Uterus (tissue), 3 donors: ENCODE measurements at regions not wholly inside any gene's neighbourhood (a gene's known extent, or its start where the extent isn't known, plus 50 kb on each side); places are given as distances from the start of the nearest gene placed in this dataset.

Experiments used
- DNase-seq, 2 donors: peaks; one replicate each; pipeline ENCODE4 v3.0.0-alpha.2; 2019 to 2020
- H3K27ac ChIP-seq, 2 donors: fragments of 200-600 bp; sonication (generic); 1 replicate in 1 of 2; 2 replicates in 1 of 2; pipeline ENCODE4 v1.5.1; 2016 to 2018
- H3K27me3 ChIP-seq, 2 donors: fragments of 200-600 bp; sonication (generic); one replicate each; pipeline ENCODE4 v1.5.1; 2018 to 2019; ENCODE audit warnings: control low read depth in 1 of 2
- H3K36me3 ChIP-seq, 2 donors: fragments of 200-600 bp; sonication (generic); one replicate each; pipeline ENCODE4 v1.5.1; 2019; ENCODE audit warnings: control low read depth in 1 of 2
- H3K4me1 ChIP-seq, 2 donors: fragments of 200-600 bp; sonication (generic); one replicate each; pipeline ENCODE4 v1.5.1; 2018 to 2019; ENCODE audit warnings: control low read depth in 1 of 2
- H3K4me3 ChIP-seq, 2 donors: fragments of 200-600 bp; sonication (generic); 1 replicate in 1 of 2; 2 replicates in 1 of 2; pipeline ENCODE4 v1.5.1; 2018 to 2019; ENCODE audit warnings: mild to moderate bottlenecking in 1 of 2
- H3K9me3 ChIP-seq, 2 donors: fragments of 200-600 bp; sonication (generic); one replicate each; pipeline ENCODE4 v1.5.1; 2019; ENCODE audit warnings: control low read depth in 1 of 2
- CTCF ChIP-seq, 4 experiments: fragments of 200-600 bp in 2 of 4; fragments of 450-650 bp in 2 of 4; sonication (generic) in 2 of 4; IDR thresholded peaks; one replicate each; pipeline ENCODE4 v1.5.1; 2016 to 2019; ENCODE audit warnings: antibody characterized with exemption in 4 of 4, mild to moderate bottlenecking in 2 of 4, moderate library complexity in 1 of 4
- POLR2A ChIP-seq, 2 donors: fragments of 450-650 bp; IDR thresholded peaks; one replicate each; pipeline ENCODE4 v1.6.1; 2016; ENCODE audit warnings: antibody characterized with exemption in 2 of 2, mild to moderate bottlenecking in 1 of 2, moderate library complexity in 1 of 2
- intact Hi-C: fragments of 100-400 bp; cut with DNase I; formaldehyde crosslinking; loops from one replicate; pipeline ENCODE4 v1.15.1; 2023; ENCODE audit warnings: low total_unique reads
- donor health status: DM: yes; HTN: yes; CAD: no.

DNA sequence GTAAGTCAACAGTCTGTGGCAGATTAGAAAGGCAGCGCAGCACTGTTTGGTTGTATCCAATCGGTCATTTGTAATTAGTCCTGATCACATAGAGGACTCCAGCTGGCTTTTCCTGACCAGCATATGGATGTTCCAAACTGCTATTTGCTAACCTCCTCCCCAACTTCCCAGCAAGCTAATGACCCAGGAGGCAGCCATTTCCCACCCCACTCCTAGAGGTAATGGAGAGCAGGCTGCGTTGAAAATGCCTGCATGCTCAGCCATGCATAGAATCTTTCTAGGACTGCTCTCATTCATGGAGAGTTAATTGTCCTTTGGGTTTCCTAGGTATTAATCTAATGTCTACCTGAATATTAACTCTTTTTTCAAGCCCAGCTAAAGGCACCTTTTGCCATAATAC is 850.6 kb upstream of the WWC1 start:
- Histone ChIP-seq H3K27ac (no peak overlapping the region), H3K4me1 (no peaks in the 10 kb centered on the region), H3K36me3 (no peaks in the 10 kb centered on the region), H3K27me3 (no peaks in the 10 kb centered on the region), H3K9me3 (no peaks in the 10 kb centered on the region), H3K4me3 (no peak overlapping the region)
- no peak for DNase-seq
- intact Hi-C loops, result no loop called here
- TF ChIP-seq CTCF (IDR thresholded peaks at IDR 0.05), result no peak
- no peak for TF ChIP-seq POLR2A (IDR thresholded peaks at IDR 0.05)

DNA sequence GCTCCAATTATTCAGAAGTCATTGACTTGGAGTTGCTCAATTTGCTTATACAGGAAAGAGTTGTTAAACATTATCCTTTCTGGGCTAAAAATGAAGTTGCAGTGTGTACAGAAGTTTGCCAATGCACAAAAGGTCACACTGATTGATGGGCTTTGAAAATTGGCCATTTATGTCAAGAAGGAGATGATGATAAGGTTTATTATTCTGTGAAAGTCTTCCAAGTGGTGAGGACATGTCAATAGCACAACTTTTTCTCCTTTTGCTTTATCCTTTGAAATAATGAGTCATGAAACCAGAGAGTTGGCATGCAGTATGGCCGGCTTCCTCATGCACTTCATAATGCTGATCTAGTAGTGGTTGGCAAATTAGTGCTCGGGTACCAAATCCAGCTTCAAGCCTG is 848.5 kb upstream of the WWC1 start:
- no peak overlapping the region for H3K27ac ChIP-seq
- H3K9me3 ChIP-seq, result no peaks in the 10 kb centered on the region
- TF ChIP-seq POLR2A (IDR thresholded peaks at IDR 0.05), result no peak
- TF ChIP-seq CTCF (IDR thresholded peaks at IDR 0.05), result no peak
- DNase-seq, result no peak
- H3K36me3 ChIP-seq, result no peaks in the 10 kb centered on the region
- no peak overlapping the region for H3K4me3 ChIP-seq
- H3K27me3 ChIP-seq, result no peaks in the 10 kb centered on the region
- intact Hi-C loops, result no loop called here
- no peaks in the 10 kb centered on the region for H3K4me1 ChIP-seq

DNA sequence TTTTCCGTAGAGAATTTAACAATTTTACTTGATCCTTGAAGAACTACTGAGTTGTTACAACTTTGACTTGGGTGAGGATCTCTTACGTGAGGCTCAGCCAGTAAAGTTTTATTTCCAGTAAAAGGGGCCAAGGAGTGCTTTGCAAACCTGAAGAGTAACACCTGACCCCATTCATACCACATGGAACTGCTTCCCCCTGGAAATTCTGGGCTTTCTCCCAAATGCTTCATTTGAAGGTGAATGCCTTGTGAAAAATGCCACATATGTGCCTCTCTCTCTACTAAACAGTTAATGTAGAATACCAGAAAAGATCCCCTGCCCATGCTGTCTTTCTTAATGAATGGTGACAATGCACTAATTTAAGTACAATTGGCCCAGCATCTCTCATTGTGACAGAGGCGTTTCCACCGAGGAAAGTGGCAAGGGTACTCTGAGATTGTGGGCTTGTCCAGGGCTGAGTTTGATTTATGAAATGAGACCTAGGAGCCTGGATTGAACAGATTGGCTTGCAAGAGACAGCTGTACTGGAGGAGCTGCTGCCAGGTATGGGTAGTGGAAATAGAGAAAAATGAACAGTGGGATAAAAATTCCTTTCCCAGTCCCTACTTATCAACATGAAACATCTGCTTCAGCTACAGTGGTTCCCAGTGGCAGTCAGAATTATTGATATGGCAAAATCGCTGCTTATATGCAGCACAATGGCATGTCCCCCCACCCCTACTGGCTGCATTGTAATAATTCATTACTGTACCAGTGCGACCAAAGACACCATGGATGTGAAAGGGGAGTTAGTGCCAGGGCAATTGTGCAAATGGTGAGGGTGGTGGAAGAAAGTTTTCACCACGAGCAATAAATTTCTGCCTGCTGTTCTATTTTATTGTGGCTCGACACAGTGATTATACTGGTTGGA is 843.7 kb upstream of the WWC1 start:
- Histone ChIP-seq H3K36me3 (no peaks in the 10 kb centered on the region), H3K27ac (no peak overlapping the region), H3K4me1 (no peaks in the 10 kb centered on the region), H3K27me3 (no peaks in the 10 kb centered on the region), H3K4me3 (no peak overlapping the region), H3K9me3 (no peaks in the 10 kb centered on the region)
- DNase-seq, result no peak
- intact Hi-C loops, result no loop called here
- TF ChIP-seq CTCF (IDR thresholded peaks at IDR 0.05), result no peak
- no peak for TF ChIP-seq POLR2A (IDR thresholded peaks at IDR 0.05)

GRCh38 chr5:167448376-167448775 is 843.1 kb upstream of the WWC1 start:
- Histone ChIP-seq H3K27ac (no peak overlapping the region), H3K4me1 (no peaks in the 10 kb centered on the region), H3K27me3 (no peaks in the 10 kb centered on the region), H3K36me3 (no peaks in the 10 kb centered on the region), H3K9me3 (no peaks in the 10 kb centered on the region), H3K4me3 (no peak overlapping the region)
- intact Hi-C loops, result no loop called here
- DNase-seq, result no peak
- TF ChIP-seq CTCF (IDR thresholded peaks at IDR 0.05) (no peak), POLR2A (IDR thresholded peaks at IDR 0.05) (no peak)

GRCh38 chr5:167451076-167451475 is 840.4 kb upstream of the WWC1 start:
- no peaks in the 10 kb centered on the region for H3K36me3 ChIP-seq
- no peaks in the 10 kb centered on the region for H3K4me1 ChIP-seq
- TF ChIP-seq POLR2A (IDR thresholded peaks at IDR 0.05) (no peak), CTCF (IDR thresholded peaks at IDR 0.05) (no peak)
- H3K9me3 ChIP-seq, result no peaks in the 10 kb centered on the region
- DNase-seq, result no peak
- no peaks in the 10 kb centered on the region for H3K27me3 ChIP-seq
- H3K27ac ChIP-seq, result no peak overlapping the region
- intact Hi-C loops, result no loop called here
- H3K4me3 ChIP-seq, result no peak overlapping the region
